GM23338 (cell line): ENCODE measurements at regions not wholly inside any gene's neighbourhood (a gene's known extent, or its start where the extent isn't known, plus 50 kb on each side); places are given as distances from the start of the nearest gene placed in this dataset.

Source experiments
- ATAC-seq: fragments of 200-7000 bp; cut with Tn5 transposase; 3 replicates; pipeline ENCODE4 v1.9.1; 2020
- DNase-seq: peaks from one replicate; pipeline ENCODE4 v3.0.0-alpha.2; 2015; ENCODE audit warnings: low spot score
- H2AFZ ChIP-seq: fragments of 200-600 bp; sonication (generic); 2 replicates; pipeline ENCODE4 v1.8.0; 2016; ENCODE audit warnings: antibody characterized with exemption, mild to moderate bottlenecking, moderate library complexity
- H3F3A ChIP-seq: fragments of 200-600 bp; sonication (generic); replicated peaks from 2 replicates; pipeline ENCODE4 v1.8.0; 2017; ENCODE audit warnings: antibody characterized with exemption, mixed run types, low read depth
- H3K27ac ChIP-seq: fragments of 200-600 bp; sonication (generic); 2 replicates; pipeline ENCODE4 v1.6.1; 2016; ENCODE audit warnings: low read depth
- H3K27me3 ChIP-seq: fragments of 200-600 bp; sonication (generic); 2 replicates; pipeline ENCODE4 v1.8.0; 2016; ENCODE audit warnings: mild to moderate bottlenecking, mixed run types, moderate library complexity; ENCODE audit not compliant: insufficient read depth
- H3K36me3 ChIP-seq: fragments of 200-600 bp; sonication (generic); 2 replicates; pipeline ENCODE4 v1.8.0; 2016; ENCODE audit warnings: mild to moderate bottlenecking; ENCODE audit not compliant: insufficient read depth
- H3K4me1 ChIP-seq: fragments of 200-600 bp; sonication (generic); 2 replicates; pipeline ENCODE4 v1.8.0; 2016; ENCODE audit warnings: mild to moderate bottlenecking, moderate library complexity; ENCODE audit not compliant: insufficient read depth
- H3K4me2 ChIP-seq: fragments of 200-600 bp; sonication (generic); 2 replicates; pipeline ENCODE4 v1.7.1; 2017; ENCODE audit warnings: mixed run types
- H3K4me3 ChIP-seq: fragments of 200-600 bp; sonication (generic); 2 replicates; pipeline ENCODE4 v1.6.1; 2016; ENCODE audit warnings: mixed run types
- H3K79me2 ChIP-seq: fragments of 200-600 bp; sonication (generic); replicated peaks from 2 replicates; pipeline ENCODE4 v1.8.0; 2017; ENCODE audit warnings: mild to moderate bottlenecking; ENCODE audit not compliant: insufficient read depth
- H3K9me2 ChIP-seq: fragments of 200-600 bp; sonication (generic); 2 replicates; pipeline ENCODE4 v1.8.0; 2017; ENCODE audit not compliant: insufficient read depth
- H4K20me1 ChIP-seq: fragments of 200-600 bp; sonication (generic); replicated peaks from 2 replicates; pipeline ENCODE4 v1.8.0; 2017; ENCODE audit warnings: mild to moderate bottlenecking; ENCODE audit not compliant: insufficient read depth
- H3K27ac Mint-ChIP-seq: 2 replicates; pipeline ENCODE4 v1.8.0; 2020; ENCODE audit warnings: inconsistent platforms, mild to moderate bottlenecking, moderate library complexity, mixed read lengths
- H3K27me3 Mint-ChIP-seq: 3 replicates; pipeline ENCODE4 v1.8.0; 2022; ENCODE audit warnings: low read depth, mild to moderate bottlenecking, moderate library complexity, mixed read lengths, inconsistent platforms; ENCODE audit not compliant: insufficient read depth, poor library complexity
- H3K36me3 Mint-ChIP-seq: 3 replicates; pipeline ENCODE4 v1.8.0; 2021; ENCODE audit warnings: low read depth, mild to moderate bottlenecking, inconsistent platforms, moderate library complexity, mixed read lengths
- H3K4me1 Mint-ChIP-seq: 3 replicates; pipeline ENCODE4 v1.8.0; 2020; ENCODE audit warnings: mild to moderate bottlenecking, inconsistent platforms, mixed read lengths
- H3K4me3 Mint-ChIP-seq: 3 replicates; pipeline ENCODE4 v1.8.0; 2021; ENCODE audit warnings: moderate library complexity, mild to moderate bottlenecking, inconsistent platforms, mixed read lengths
- H3K9me3 Mint-ChIP-seq: 3 replicates; pipeline ENCODE4 v1.8.0; 2020; ENCODE audit warnings: moderate library complexity, mild to moderate bottlenecking, inconsistent platforms, mixed read lengths
- CREB1 ChIP-seq: fragments of 250-450 bp; sonication (Bioruptor Pico); IDR thresholded peaks from 2 replicates; pipeline ENCODE4 v1.5.0; 2020; ENCODE audit warnings: low read depth, mild to moderate bottlenecking, moderate library complexity
- CTCF ChIP-seq, 2 experiments: fragments of 200-600 bp in 1 of 2; sonication (generic) in 1 of 2; conservative IDR thresholded peaks; 2 replicates each; pipeline versions ENCODE4 v1.5.1 to v1.6.1; 2016 to 2017; ENCODE audit warnings: antibody characterized with exemption in 2 of 2, low read depth in 2 of 2, mild to moderate bottlenecking in 2 of 2, moderate library complexity in 1 of 2
- ETS1 ChIP-seq: IDR thresholded peaks from 2 replicates; pipeline ENCODE4 v1.6.1; 2016; ENCODE audit warnings: antibody characterized with exemption
- EZH2 ChIP-seq: fragments of 200-600 bp; sonication (generic); IDR thresholded peaks from one replicate; pipeline ENCODE4 v1.8.0; 2017; ENCODE audit warnings: antibody characterized with exemption, mild to moderate bottlenecking, low read depth; ENCODE audit not compliant: unreplicated experiment
- JUNB ChIP-seq: IDR thresholded peaks from one replicate; pipeline ENCODE4 v1.6.1; 2016; ENCODE audit warnings: antibody characterized with exemption; ENCODE audit not compliant: unreplicated experiment
- NANOG ChIP-seq: IDR thresholded peaks from 2 replicates; pipeline ENCODE4 v1.6.1; 2016; ENCODE audit warnings: antibody characterized with exemption, borderline replicate concordance
- POLR2AphosphoS5 ChIP-seq: IDR thresholded peaks from 2 replicates; pipeline ENCODE4 v1.6.1; 2016; ENCODE audit warnings: antibody characterized with exemption, low read depth
- REST ChIP-seq: IDR thresholded peaks from one replicate; pipeline ENCODE4 v1.6.1; 2018; ENCODE audit warnings: antibody characterized with exemption; ENCODE audit not compliant: unreplicated experiment
- ZNF114 ChIP-seq: fragments of 250-450 bp; sonication (Bioruptor Pico); IDR thresholded peaks from 2 replicates; pipeline ENCODE4 v1.5.0; 2020; ENCODE audit warnings: mild to moderate bottlenecking, moderate library complexity
- ZNF462 ChIP-seq: fragments of 250-450 bp; sonication (Bioruptor Pico); IDR thresholded peaks from 2 replicates; pipeline ENCODE4 v1.5.0; 2020; ENCODE audit warnings: mild to moderate bottlenecking, moderate library complexity

- Histone ChIP-seq H3K9me2 (no peaks in the 10 kb centered on the region), H3K79me2 (no peaks in the 10 kb centered on the region), H3F3A (0 out of 2 replicates have a peak, but pooled peaks cover 4% of the 10 kb centered on the region), H3K4me2 (no peak overlapping the region), H4K20me1 (no peaks in the 10 kb centered on the region), H3K27me3 (no peaks in the 10 kb centered on the region), H2AFZ (no peak overlapping the region), H3K4me1 (no peaks in the 10 kb centered on the region; the same call in 1 of the 2 replicates), H3K27ac (no peak overlapping the region), H3K36me3 (no peaks in the 10 kb centered on the region), H3K4me3 (no peak overlapping the region)
- H3K4me3 Mint-ChIP-seq, result no peak overlapping the region
- no peak for TF ChIP-seq ZNF114 (CRISPR knock-in tag)
- TF ChIP-seq REST, result no peak
- TF ChIP-seq CREB1 (CRISPR knock-in tag), result no peak
- no peak for TF ChIP-seq ETS1
- TF ChIP-seq EZH2, result no peak
- no peak for TF ChIP-seq CTCF (conservative IDR thresholded peaks at IDR 0.05; ENCODE audit: low read depth in 2 of 2)
- no peak for TF ChIP-seq NANOG
- TF ChIP-seq ZNF462, result no peak
- TF ChIP-seq JUNB, result no peak
- TF ChIP-seq POLR2AphosphoS5, result no peak
- ATAC-seq (no peak), DNase-seq (no peak)
- H3K9me3 Mint-ChIP-seq, result no peaks in the 10 kb centered on the region
- H3K27ac Mint-ChIP-seq, result no peak overlapping the region
- H3K4me1 Mint-ChIP-seq, result no peaks in the 10 kb centered on the region; the same call in 2 of the 3 replicates
- peaks cover 23% of the 10 kb centered on the region for H3K27me3 Mint-ChIP-seq
- H3K36me3 Mint-ChIP-seq, result no peaks in the 10 kb centered on the region
These were observed 54.4 kb downstream of the UNCX start for GRCh38 chr7:1286946-1287645.
